GM12873 (cell line): ENCODE measurements at regions not wholly inside any gene's neighbourhood (a gene's known extent, or its start where the extent isn't known, plus 50 kb on each side); places are given as distances from the start of the nearest gene placed in this dataset.

ENCODE experiments used
- CTCF ChIP-seq: IDR thresholded peaks from 2 replicates; pipeline ENCODE4 v1.5.1; 2012; ENCODE audit warnings: low read depth, mild to moderate bottlenecking, moderate library complexity, low read length, control low read depth; ENCODE audit not compliant: insufficient read depth; ENCODE audit errors: missing control alignments

DNA sequence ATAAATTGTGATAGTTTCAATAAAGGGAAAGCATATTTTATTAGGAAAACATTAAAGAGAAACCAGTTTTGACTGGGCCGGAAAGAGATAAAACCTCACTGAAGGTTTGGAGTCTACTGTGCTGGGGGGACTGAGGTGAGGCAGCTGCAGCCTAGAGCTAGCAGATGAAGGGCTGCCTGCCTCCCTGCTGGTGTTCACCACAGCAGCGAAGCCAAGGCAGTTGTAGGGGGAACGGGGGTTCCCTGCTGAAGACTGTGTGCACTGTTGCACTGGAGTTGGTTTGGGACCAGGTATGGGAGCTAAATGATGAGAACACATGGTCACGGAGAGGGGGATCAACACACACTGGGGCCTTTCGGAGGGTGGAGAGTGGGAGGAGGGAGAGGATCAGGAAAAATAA is 546.5 kb upstream of the SMIM31 start:
- TF ChIP-seq CTCF = no peak

DNA sequence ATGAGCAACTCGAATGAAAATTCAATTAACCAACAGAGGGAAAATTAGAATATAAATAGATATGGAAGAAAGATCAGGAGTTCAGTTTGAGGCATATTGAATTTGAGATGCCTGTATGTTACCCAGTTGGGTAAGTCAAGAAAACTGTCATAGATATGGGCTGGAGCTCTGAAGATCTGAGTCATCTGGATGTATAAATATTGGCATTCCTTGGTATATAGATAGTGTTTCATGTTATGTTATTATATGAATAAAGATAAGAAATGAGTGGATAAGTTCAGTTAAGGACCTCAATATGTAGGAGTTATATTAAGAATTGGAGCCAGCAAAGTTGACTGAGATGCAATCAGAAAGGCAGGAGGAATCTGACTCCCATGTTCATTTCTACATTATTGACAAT is 543.6 kb upstream of the SMIM31 start:
- no peak for TF ChIP-seq CTCF

DNA sequence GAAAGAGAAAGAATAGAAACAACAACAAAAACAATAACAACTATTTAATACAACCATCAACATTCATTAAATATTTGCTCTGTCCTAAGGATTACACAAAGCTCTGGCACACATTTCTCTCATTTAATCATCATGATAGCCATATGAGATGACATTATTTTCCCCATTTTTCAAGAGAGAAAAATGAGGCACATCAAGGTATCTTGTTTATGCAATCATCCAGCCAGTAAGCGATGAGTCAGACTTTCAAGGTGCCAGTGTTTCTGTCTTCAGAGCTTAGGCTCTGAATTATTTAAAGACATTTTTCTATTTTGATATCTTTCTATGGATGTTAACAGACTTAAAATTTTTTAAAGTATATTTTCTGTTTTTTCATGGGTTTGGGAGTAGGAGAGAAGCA is 541.8 kb upstream of the SMIM31 start:
- TF ChIP-seq CTCF = no peak

- TF ChIP-seq CTCF = no peak
Measured at GRCh38 chr4:164212714-164213113, 541.2 kb upstream of the SMIM31 start.

- TF ChIP-seq CTCF = no peak
Measured at GRCh38 chr4:164215113-164215741, 538.7 kb upstream of the SMIM31 start.

- no peak for TF ChIP-seq CTCF
Measured at GRCh38 chr4:164221631-164222030, 532.3 kb upstream of the SMIM31 start.

- no peak for TF ChIP-seq CTCF
Measured at GRCh38 chr4:164224871-164225270, 529.1 kb upstream of the SMIM31 start.
